GM12872 (cell line): ENCODE measurements at regions not wholly inside any gene's neighbourhood (a gene's known extent, or its start where the extent isn't known, plus 50 kb on each side); places are given as distances from the start of the nearest gene placed in this dataset.

ENCODE experiments used
- TF ChIP-seq, protein P1 (sequence below): IDR thresholded peaks from 3 replicates; pipeline ENCODE4 v1.5.1; 2011; ENCODE audit warnings: low read depth, mild to moderate bottlenecking, low read length, moderate library complexity; ENCODE audit not compliant: insufficient read depth

DNA sequence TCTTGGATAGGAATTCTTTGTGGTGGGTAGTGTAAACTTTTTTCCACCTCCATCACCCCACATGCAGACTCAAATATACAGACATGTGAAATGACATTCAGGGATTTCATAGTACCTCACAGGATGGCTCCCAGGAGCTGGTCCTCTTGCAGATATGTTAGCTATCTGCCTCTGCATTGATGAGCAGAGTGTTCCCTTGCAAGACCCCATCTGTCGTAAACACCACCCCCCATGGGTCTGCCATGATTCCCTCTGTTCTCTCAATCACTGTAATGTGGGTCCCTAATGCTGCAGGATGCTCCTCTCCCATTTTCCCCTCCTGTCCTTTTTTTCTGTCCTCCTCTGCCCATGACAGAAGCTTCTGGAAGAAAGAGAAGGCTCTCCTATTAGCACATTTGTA is 391.2 kb upstream of the PODXL start:
- TF ChIP-seq, protein P1, sequence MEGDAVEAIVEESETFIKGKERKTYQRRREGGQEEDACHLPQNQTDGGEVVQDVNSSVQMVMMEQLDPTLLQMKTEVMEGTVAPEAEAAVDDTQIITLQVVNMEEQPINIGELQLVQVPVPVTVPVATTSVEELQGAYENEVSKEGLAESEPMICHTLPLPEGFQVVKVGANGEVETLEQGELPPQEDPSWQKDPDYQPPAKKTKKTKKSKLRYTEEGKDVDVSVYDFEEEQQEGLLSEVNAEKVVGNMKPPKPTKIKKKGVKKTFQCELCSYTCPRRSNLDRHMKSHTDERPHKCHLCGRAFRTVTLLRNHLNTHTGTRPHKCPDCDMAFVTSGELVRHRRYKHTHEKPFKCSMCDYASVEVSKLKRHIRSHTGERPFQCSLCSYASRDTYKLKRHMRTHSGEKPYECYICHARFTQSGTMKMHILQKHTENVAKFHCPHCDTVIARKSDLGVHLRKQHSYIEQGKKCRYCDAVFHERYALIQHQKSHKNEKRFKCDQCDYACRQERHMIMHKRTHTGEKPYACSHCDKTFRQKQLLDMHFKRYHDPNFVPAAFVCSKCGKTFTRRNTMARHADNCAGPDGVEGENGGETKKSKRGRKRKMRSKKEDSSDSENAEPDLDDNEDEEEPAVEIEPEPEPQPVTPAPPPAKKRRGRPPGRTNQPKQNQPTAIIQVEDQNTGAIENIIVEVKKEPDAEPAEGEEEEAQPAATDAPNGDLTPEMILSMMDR = no peak

DNA sequence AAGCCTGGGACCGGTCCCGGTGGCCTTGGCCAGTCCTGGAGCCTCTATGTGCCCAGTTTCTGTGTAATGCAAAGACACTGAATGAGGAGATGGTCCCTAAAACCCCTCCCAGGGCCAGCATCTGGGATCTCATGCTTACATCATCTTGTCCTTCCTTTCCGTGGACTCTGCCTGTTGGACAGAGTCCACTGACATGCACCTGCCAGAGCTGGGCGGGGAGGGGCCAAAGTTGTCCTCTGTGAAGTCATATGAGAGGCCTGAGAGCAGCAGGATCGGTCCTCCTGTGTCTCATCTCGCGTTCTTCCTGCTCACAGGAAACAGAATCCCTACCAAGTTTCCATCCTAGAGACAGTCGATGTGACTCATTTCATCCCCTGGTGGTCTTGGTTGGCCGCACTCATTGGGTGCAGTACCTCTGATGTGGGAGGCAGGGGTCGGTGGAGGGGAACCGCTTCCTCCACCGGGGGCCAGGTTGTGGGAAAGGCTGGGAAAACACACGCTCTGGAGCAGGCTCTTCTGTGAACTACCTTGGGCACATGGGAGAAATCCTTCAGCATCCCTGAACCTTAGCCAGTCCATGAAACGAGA is 389.6 kb upstream of the PODXL start:
- TF ChIP-seq, protein P1 = no peak

DNA sequence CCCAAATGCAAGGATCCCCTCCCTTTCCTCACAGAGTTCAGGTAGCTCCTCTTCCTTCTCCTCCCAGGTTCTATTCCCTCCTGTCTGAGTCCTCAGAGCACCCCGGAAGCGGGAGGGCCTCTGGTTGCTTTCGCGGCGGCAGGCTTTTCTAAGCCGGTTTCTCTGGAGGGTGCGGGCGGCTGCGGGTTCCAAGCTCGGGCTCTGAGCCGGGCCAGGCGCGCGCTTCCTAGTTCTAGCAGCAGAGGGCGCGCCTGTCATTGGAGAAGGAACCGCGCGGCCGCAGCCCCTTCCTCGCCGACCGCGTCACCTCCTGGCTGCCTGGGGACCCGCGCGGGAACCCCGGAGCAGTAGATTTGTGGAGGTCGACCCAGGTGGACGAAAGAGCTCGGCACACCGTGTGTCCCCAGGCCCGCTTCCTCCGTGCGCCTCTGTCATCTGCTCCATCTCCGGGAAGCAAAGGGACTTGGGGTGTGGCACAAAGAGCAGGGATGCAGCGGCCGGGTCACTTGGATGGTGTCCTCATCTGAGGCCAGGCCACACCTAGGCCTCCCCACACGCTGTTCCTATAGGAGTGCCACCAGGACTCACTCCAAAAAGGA is 389.0 kb upstream of the PODXL start:
- TF ChIP-seq, protein P1 = peak; percentile 66

DNA sequence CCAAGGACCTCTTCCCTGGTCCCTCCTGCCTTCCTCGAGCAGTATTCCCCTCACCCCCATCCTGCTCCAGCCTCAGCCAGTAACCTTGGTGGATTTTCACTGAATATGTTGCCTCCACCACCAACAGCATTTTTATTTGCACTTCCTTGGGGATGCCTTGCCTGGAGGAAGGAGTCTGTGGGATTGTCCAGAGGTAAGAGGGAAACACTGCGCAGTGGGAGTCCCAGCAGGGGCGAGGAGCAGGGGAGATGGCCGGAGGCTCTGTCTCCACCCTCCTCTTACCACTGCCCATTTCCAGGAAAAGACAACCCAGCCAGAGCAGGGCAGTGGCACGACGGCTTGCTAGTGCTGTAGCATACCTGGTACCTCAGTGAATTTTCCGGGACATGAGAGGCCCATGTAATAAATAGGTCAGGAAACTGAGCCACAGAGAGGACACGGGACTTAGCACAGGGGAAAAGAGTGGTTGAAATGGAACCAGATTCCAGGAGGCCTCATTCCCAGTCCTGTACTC is 388.2 kb upstream of the PODXL start:
- TF ChIP-seq, protein P1 = no peak

DNA sequence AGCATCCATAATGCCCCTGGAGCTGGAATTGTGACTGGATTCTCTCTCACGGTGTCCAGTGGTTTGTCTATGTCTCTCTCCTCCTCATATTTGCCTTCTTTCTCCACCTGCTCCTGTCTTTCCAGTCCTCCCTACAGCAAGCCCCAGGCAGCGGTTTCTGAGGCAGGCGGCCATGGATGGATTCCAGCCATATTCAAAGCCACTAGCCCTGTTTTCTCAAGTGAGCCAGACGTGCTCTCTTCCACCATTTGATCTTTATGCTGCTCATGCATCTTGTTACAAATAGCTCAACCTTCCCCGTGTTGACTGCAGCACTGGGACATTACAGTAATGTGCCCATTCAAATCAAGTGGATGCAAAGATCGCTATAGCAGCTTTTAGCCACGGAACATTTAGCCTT is 387.2 kb upstream of the PODXL start:
- TF ChIP-seq, protein P1 = no peak

DNA sequence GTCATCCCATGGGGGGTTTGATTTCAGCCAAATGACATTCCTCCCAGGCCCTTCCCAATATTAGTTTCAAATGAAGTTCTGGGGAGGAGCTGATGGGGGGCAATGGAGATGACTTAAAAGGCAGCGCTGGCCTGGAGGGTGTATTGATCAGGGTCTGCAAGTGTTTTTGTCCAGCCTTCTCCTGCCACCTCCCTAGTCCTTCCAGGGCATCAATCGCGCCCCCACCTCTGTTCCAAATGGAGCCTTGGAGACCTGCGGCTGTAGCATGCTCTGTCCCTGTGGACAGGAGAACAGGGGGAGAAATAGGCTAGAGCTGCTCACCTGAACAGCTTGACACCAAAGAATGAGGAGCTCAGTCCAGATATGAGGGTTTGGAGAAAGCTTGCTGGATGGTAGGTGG is 386.8 kb upstream of the PODXL start:
- TF ChIP-seq, protein P1 = no peak

DNA sequence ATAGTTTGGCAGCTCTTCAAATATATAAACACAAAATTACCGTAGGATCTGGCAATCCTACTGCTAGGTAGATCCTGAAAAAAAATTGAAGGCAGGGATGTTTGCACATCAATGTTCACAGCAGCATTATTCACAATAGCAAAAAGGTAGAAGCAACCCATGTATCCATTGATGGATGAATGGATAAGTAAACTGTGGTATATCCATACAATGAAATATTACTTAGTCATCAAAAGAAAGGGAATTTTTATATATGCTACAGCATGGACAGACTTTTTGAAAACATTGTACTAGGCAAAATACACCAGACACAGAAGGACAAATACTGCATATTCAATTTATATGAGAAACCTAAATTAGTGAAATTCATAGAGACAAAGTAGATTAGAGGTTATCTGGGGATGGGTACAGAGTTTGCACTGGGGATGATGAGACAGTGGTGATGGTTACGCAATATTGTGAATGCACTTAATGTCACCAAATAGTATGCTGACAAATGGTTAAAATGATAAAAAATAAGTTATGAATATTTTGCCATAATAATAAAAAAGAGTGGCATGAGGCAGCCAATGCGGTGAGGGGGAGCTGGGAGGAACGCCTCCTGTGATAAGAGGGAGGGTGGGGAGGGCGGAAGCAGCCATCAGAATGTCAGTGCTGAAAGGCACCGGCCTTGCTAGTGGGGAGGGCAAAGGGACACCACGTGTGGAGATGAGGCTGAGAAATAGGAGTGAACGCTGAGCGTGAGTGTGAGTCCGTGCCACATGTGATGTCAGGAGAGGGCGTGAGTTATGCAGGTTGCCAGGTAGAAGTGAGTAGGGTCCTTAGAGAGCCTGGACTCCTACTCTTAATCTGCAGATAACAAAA is 386.1 kb upstream of the PODXL start:
- TF ChIP-seq, protein P1 = no peak
